ENCODE measurements at regions not wholly inside any gene's neighbourhood (a gene's known extent, or its start where the extent isn't known, plus 50 kb on each side); places are given as distances from the start of the nearest gene placed in this dataset.
"Not testable (repeated sequence)": the region's sequence is repeated elsewhere in the genome, so short reads cannot be mapped to it uniquely, and the experiment has no call there.

GRCh38 chr2:64742678-64743077 is 89.0 kb upstream of the SERTAD2 start:
- Histone ChIP-seq H3K79me2 (ENCODE audit: insufficient read depth, low read length) (no peaks in the 10 kb centered on the region), H3K36me3 (ENCODE audit: insufficient read depth, low read length) (no peaks in the 10 kb centered on the region), H3K4me3 (ENCODE audit: low read depth in 1 of 2, low read length in 2 of 2) (no peak overlapping the region), H3K27ac (ENCODE audit: low read length) (no peak overlapping the region), H3K9ac (ENCODE audit: low read depth, low read length) (no peak overlapping the region), H3K4me1 (ENCODE audit: insufficient read depth, low read length) (no peaks in the 10 kb centered on the region), H2AFZ (ENCODE audit: low read depth, low read length) (no peak overlapping the region), H3K9me3 (ENCODE audit: insufficient read depth, low read length, severe bottlenecking) (no peaks in the 10 kb centered on the region), H3K27me3 (ENCODE audit: insufficient read depth, low read length, poor library complexity) (no peaks in the 10 kb centered on the region), H3K4me2 (ENCODE audit: insufficient read depth, low read length) (no peak overlapping the region), H4K20me1 (ENCODE audit: insufficient read depth, low read length) (no peaks in the 10 kb centered on the region)
- no peak for TF ChIP-seq EZH2 (IDR thresholded peaks at IDR 0.05; ENCODE audit: borderline replicate concordance, low read depth, low read length, severe bottlenecking)
- TF ChIP-seq, protein P1, sequence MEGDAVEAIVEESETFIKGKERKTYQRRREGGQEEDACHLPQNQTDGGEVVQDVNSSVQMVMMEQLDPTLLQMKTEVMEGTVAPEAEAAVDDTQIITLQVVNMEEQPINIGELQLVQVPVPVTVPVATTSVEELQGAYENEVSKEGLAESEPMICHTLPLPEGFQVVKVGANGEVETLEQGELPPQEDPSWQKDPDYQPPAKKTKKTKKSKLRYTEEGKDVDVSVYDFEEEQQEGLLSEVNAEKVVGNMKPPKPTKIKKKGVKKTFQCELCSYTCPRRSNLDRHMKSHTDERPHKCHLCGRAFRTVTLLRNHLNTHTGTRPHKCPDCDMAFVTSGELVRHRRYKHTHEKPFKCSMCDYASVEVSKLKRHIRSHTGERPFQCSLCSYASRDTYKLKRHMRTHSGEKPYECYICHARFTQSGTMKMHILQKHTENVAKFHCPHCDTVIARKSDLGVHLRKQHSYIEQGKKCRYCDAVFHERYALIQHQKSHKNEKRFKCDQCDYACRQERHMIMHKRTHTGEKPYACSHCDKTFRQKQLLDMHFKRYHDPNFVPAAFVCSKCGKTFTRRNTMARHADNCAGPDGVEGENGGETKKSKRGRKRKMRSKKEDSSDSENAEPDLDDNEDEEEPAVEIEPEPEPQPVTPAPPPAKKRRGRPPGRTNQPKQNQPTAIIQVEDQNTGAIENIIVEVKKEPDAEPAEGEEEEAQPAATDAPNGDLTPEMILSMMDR (IDR thresholded peaks at IDR 0.05; ENCODE audit: borderline replicate concordance, extremely low read depth, low read length, poor library complexity, severe bottlenecking), result no peak
- no peak for DNase-seq
- ATAC-seq (ENCODE audit: insufficient read depth, low read depth), result no peak

DNA sequence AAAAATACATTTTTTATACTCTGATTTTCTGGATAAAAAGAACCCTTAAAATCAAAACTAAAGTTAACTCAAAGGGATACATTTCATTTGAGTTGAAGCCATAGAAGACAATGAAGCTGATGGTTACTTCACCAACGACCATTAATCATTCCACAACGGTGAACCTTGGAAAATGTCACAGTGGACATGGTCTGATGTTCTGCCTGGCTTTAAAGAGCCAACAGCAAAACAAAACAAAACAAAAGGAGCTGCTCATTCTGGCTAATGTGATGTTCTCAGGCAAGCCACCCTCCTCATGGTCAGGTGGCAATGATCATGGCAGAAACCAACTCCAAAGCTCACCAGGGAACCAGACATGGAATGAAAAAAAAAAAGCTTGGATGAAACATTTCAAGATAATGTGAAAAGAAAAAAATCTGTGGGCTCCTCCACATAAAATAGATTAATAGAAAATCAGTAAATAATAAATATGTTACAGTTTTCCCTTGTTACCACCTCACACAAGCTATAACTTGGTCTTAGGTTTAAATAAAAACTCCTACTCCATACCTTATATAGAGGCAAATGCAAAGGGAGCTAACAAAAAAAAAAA is 90.1 kb upstream of the SERTAD2 start:
- no peak overlapping the region for H3K27ac ChIP-seq (ENCODE audit: low read length)
- no peaks in the 10 kb centered on the region for H4K20me1 ChIP-seq (ENCODE audit: insufficient read depth, low read length)
- no peaks in the 10 kb centered on the region for H3K4me1 ChIP-seq (ENCODE audit: insufficient read depth, low read length)
- H3K4me2 ChIP-seq (ENCODE audit: insufficient read depth, low read length), result no peak overlapping the region
- H3K79me2 ChIP-seq (ENCODE audit: insufficient read depth, low read length), result no peaks in the 10 kb centered on the region
- DNase-seq (no peak), ATAC-seq (ENCODE audit: insufficient read depth, low read depth) (no peak)
- no peak overlapping the region for H3K4me3 ChIP-seq (ENCODE audit: low read depth in 1 of 2, low read length in 2 of 2)
- H3K36me3 ChIP-seq (ENCODE audit: insufficient read depth, low read length), result no peaks in the 10 kb centered on the region
- no peaks in the 10 kb centered on the region for H3K27me3 ChIP-seq (ENCODE audit: insufficient read depth, low read length, poor library complexity)
- no peak for TF ChIP-seq EZH2 (IDR thresholded peaks at IDR 0.05; ENCODE audit: borderline replicate concordance, low read depth, low read length, severe bottlenecking)
- TF ChIP-seq, protein P1 (IDR thresholded peaks at IDR 0.05; ENCODE audit: borderline replicate concordance, extremely low read depth, low read length, poor library complexity, severe bottlenecking), result no peak
- no peaks in the 10 kb centered on the region for H3K9me3 ChIP-seq (ENCODE audit: insufficient read depth, low read length, severe bottlenecking)
- H3K9ac ChIP-seq (ENCODE audit: low read depth, low read length), result no peak overlapping the region
- H2AFZ ChIP-seq (ENCODE audit: low read depth, low read length), result no peak overlapping the region

DNA sequence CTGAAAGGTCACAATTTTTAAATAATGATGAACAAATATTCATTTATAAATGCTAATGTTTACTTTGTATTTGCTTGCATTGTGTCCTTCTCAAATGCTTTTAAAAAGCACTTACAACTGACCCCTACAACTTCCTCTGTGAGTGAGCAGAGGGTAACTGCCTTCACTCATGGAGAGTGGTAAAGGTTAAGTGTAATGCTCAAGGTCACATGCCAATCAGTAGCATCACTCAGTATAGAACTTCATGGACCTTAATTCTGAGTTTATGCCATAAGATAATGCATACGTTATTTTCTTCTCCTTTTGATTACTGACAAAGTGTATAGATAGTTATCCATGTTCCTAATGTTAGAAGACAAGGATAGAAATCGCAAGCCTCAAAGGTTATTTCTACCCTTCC is 91.8 kb upstream of the SERTAD2 start:
- Histone ChIP-seq H3K36me3 (ENCODE audit: insufficient read depth, low read length) (no peaks in the 10 kb centered on the region), H3K4me2 (ENCODE audit: insufficient read depth, low read length) (no peak overlapping the region), H3K27me3 (ENCODE audit: insufficient read depth, low read length, poor library complexity) (peaks cover 7% of the 10 kb centered on the region), H3K4me3 (ENCODE audit: low read depth in 1 of 2, low read length in 2 of 2) (no peak overlapping the region), H2AFZ (ENCODE audit: low read depth, low read length) (no peak overlapping the region), H3K27ac (ENCODE audit: low read length) (no peak overlapping the region), H3K4me1 (ENCODE audit: insufficient read depth, low read length) (peaks cover 12% of the 10 kb centered on the region), H3K9ac (ENCODE audit: low read depth, low read length) (no peak overlapping the region), H3K9me3 (ENCODE audit: insufficient read depth, low read length, severe bottlenecking) (no peaks in the 10 kb centered on the region), H3K79me2 (ENCODE audit: insufficient read depth, low read length) (no peaks in the 10 kb centered on the region), H4K20me1 (ENCODE audit: insufficient read depth, low read length) (no peaks in the 10 kb centered on the region)
- no peak for TF ChIP-seq EZH2 (IDR thresholded peaks at IDR 0.05; ENCODE audit: borderline replicate concordance, low read depth, low read length, severe bottlenecking)
- TF ChIP-seq, protein P1 (IDR thresholded peaks at IDR 0.05; ENCODE audit: borderline replicate concordance, extremely low read depth, low read length, poor library complexity, severe bottlenecking), result no peak
- no peak for DNase-seq
- ATAC-seq (ENCODE audit: insufficient read depth, low read depth), result no peak

GRCh38 chr2:64747690-64748091 is 94.0 kb upstream of the SERTAD2 start:
- H3K4me2 ChIP-seq (ENCODE audit: insufficient read depth, low read length); H3K4me3 ChIP-seq (ENCODE audit: low read depth in 1 of 2, low read length in 2 of 2); H3K9me3 ChIP-seq (ENCODE audit: insufficient read depth, low read length, severe bottlenecking); H3K27ac ChIP-seq (ENCODE audit: low read length); H3K27me3 ChIP-seq (ENCODE audit: insufficient read depth, low read length, poor library complexity); DNase-seq; H3K79me2 ChIP-seq (ENCODE audit: insufficient read depth, low read length); H3K36me3 ChIP-seq (ENCODE audit: insufficient read depth, low read length); H4K20me1 ChIP-seq (ENCODE audit: insufficient read depth, low read length); ATAC-seq (ENCODE audit: insufficient read depth, low read depth); H3K9ac ChIP-seq (ENCODE audit: low read depth, low read length); H2AFZ ChIP-seq (ENCODE audit: low read depth, low read length): not testable (repeated sequence)
- H3K4me1 ChIP-seq (ENCODE audit: insufficient read depth, low read length), result peaks cover 22% of the 10 kb centered on the region

All from DND-41 (cell line).